ENCODE measurements at regions not wholly inside any gene's neighbourhood (a gene's known extent, or its start where the extent isn't known, plus 50 kb on each side); places are given as distances from the start of the nearest gene placed in this dataset.
"Not testable (repeated sequence)": the region's sequence is repeated elsewhere in the genome, so short reads cannot be mapped to it uniquely, and the experiment has no call there.

GRCh38 chr17:27209316-27209715 is 84.6 kb upstream of the WSB1 start:
- CTCF ChIA-PET (ENCODE audit: low intra/inter-chr PET ratio), result no interaction called here
- intact Hi-C loops (cut with micrococcal nuclease) (no loop called here), in situ Hi-C loops (cut with MboI) (no loop called here)
- H3K9me3 ChIP-seq (replicated peaks; ENCODE audit: control insufficient read depth, insufficient read depth, low read depth, low read length), result no peaks in the 10 kb centered on the region; the same call in 1 of the 2 replicates
- no peak for ATAC-seq
- H3K27me3 ChIP-seq (ENCODE audit: control insufficient read depth in 2 of 2, insufficient read depth in 2 of 2, low read length in 2 of 2), result no peaks in the 10 kb centered on the region
- no peaks in the 10 kb centered on the region for H3K36me3 ChIP-seq (ENCODE audit: control insufficient read depth, insufficient read depth, low read length)
- no peaks in the 10 kb centered on the region for H3K9me1 ChIP-seq (ENCODE audit: control insufficient read depth, insufficient read depth, low read length)
- no peak overlapping the region for H3K9ac ChIP-seq (ENCODE audit: insufficient read depth in 1 of 2, low read depth in 2 of 2, low read length in 2 of 2)
- H3K4me1 ChIP-seq (replicated peaks in 1 of 2; ENCODE audit: control insufficient read depth in 2 of 2, insufficient read depth in 2 of 2, low read length in 2 of 2), result no peaks in the 10 kb centered on the region
- no peaks in the 10 kb centered on the region for H3K79me2 ChIP-seq (ENCODE audit: control insufficient read depth, insufficient read depth, low read length)
- no peak overlapping the region for H3K27ac ChIP-seq (ENCODE audit: extremely low read depth, low read depth, low read length)
- H3K4me2 ChIP-seq (ENCODE audit: insufficient read depth, low read length), result no peak overlapping the region
- no peaks in the 10 kb centered on the region for H4K20me1 ChIP-seq (replicated peaks; ENCODE audit: control insufficient read depth, insufficient read depth, low read length)
- H2AFZ ChIP-seq (ENCODE audit: low read depth, low read length), result no peak overlapping the region
- peak; percentile 23 for FAIRE-seq
- POLR2A ChIA-PET, result no interaction called here
- no TSS peak for BruUV-seq (replicated peaks)
- no peak overlapping the region for H3K4me3 ChIP-seq
- no peak for DNase-seq (ENCODE audit: extremely low read depth in 1 of 4, low spot score in 3 of 4)
- no peak for TF ChIP-seq FOXM1 (IDR thresholded peaks at IDR 0.05; ENCODE audit: low read depth)
- TF ChIP-seq FOXM1 (CRISPR knock-in tag; IDR thresholded peaks at IDR 0.05; ENCODE audit: low read depth), result no peak
- no peak for TF ChIP-seq E2F6 (IDR thresholded peaks at IDR 0.05; ENCODE audit: borderline replicate concordance in 1 of 2, extremely low read depth in 1 of 2, insufficient read depth in 1 of 2, insufficient read length in 1 of 2, low read depth in 1 of 2, low read length in 1 of 2, poor library complexity in 1 of 2, severe bottlenecking in 1 of 2)
- no peak for TF ChIP-seq FIP1L1 (IDR thresholded peaks at IDR 0.05; ENCODE audit: low read depth, low read length, poor library complexity, severe bottlenecking)
- 6% methylated on average over 6 of the region's 8 CpGs for WGBS (ENCODE audit: insufficient coverage, low coverage, missing lambda C conversion rate)

GRCh38 chr17:27210809-27211208 is 83.1 kb upstream of the WSB1 start:
- POLR2A ChIA-PET; in situ Hi-C loops (cut with MboI); H3K4me2 ChIP-seq (ENCODE audit: insufficient read depth, low read length): not testable (repeated sequence)

More at GRCh38 chr17:27210809-27211208, 83.1 kb upstream of the WSB1 start:
- intact Hi-C loops (cut with micrococcal nuclease); H3K4me3 ChIP-seq; FAIRE-seq; H3K9me3 ChIP-seq (replicated peaks; ENCODE audit: control insufficient read depth, insufficient read depth, low read depth, low read length); CTCF ChIA-PET (ENCODE audit: low intra/inter-chr PET ratio); H3K27ac ChIP-seq (ENCODE audit: extremely low read depth, low read depth, low read length); H3K9ac ChIP-seq (ENCODE audit: insufficient read depth in 1 of 2, low read depth in 2 of 2, low read length in 2 of 2); H2AFZ ChIP-seq (ENCODE audit: low read depth, low read length); H3K27me3 ChIP-seq (ENCODE audit: control insufficient read depth in 2 of 2, insufficient read depth in 2 of 2, low read length in 2 of 2); BruUV-seq (replicated peaks); H3K4me1 ChIP-seq (replicated peaks in 1 of 2; ENCODE audit: control insufficient read depth in 2 of 2, insufficient read depth in 2 of 2, low read length in 2 of 2); ATAC-seq; H4K20me1 ChIP-seq (replicated peaks; ENCODE audit: control insufficient read depth, insufficient read depth, low read length); DNase-seq (ENCODE audit: extremely low read depth in 1 of 4, low spot score in 3 of 4); H3K9me1 ChIP-seq (ENCODE audit: control insufficient read depth, insufficient read depth, low read length); H3K79me2 ChIP-seq (ENCODE audit: control insufficient read depth, insufficient read depth, low read length); H3K36me3 ChIP-seq (ENCODE audit: control insufficient read depth, insufficient read depth, low read length): not testable (repeated sequence)
- 0% methylated on average over 1 of the region's 5 CpGs for WGBS (ENCODE audit: insufficient coverage, low coverage, missing lambda C conversion rate)

Data from K562 (cell line).